Stomach smooth muscle (tissue), 2 donors: ENCODE measurements at regions not wholly inside any gene's neighbourhood (a gene's known extent, or its start where the extent isn't known, plus 50 kb on each side); places are given as distances from the start of the nearest gene placed in this dataset.
"Not testable (repeated sequence)": the region's sequence is repeated elsewhere in the genome, so short reads cannot be mapped to it uniquely, and the experiment has no call there.

Experiments used
- H3K27ac ChIP-seq: one replicate; pipeline ENCODE4 v1.7.0; 2013; ENCODE audit warnings: mild to moderate bottlenecking, low read length, inconsistent platforms
- H3K27me3 ChIP-seq, 2 donors: one replicate each; pipeline ENCODE4 v1.7.0; 2013; ENCODE audit warnings: low read length in 2 of 2; ENCODE audit not compliant: insufficient read depth in 2 of 2, control insufficient read depth in 1 of 2
- H3K36me3 ChIP-seq, 2 donors: one replicate each; pipeline ENCODE4 v1.7.0; 2013; ENCODE audit warnings: low read length in 2 of 2; ENCODE audit not compliant: control insufficient read depth in 2 of 2, insufficient read depth in 2 of 2
- H3K4me1 ChIP-seq: one replicate; pipeline ENCODE4 v1.7.0; 2013; ENCODE audit warnings: low read length; ENCODE audit not compliant: control insufficient read depth, insufficient read depth
- H3K4me3 ChIP-seq, 2 donors: one replicate each; pipeline ENCODE4 v1.7.0; 2013; ENCODE audit warnings: low read length in 2 of 2
- H3K9ac ChIP-seq, 2 donors: one replicate each; pipeline ENCODE4 v1.7.0; 2013; ENCODE audit warnings: low read length in 2 of 2, mild to moderate bottlenecking in 1 of 2
- H3K9me3 ChIP-seq, 2 donors: one replicate each; pipeline ENCODE4 v1.7.0; 2013; ENCODE audit warnings: low read length in 2 of 2; ENCODE audit not compliant: control insufficient read depth in 2 of 2
- donor health status: healthy.
- donor health status: Pancreatic carcinoma.

- Histone ChIP-seq H3K4me1 (no peaks in the 10 kb centered on the region), H3K4me3 (no peak overlapping the region), H3K9ac (no peak overlapping the region), H3K27me3 (no peaks in the 10 kb centered on the region), H3K9me3 (no peaks in the 10 kb centered on the region), H3K36me3 (no peaks in the 10 kb centered on the region), H3K27ac (no peak overlapping the region)
Observed at GRCh38 chr4:189215574-189215973, 725.1 kb upstream of the FRG1 start.

GRCh38 chr4:189221691-189222090, 719.0 kb upstream of the FRG1 start:
- no peaks in the 10 kb centered on the region for H3K4me1 ChIP-seq
- H3K9ac ChIP-seq, result no peak overlapping the region
- H3K27ac ChIP-seq, result no peak overlapping the region
- no peak overlapping the region for H3K4me3 ChIP-seq
- no peaks in the 10 kb centered on the region for H3K9me3 ChIP-seq
- no peaks in the 10 kb centered on the region for H3K27me3 ChIP-seq
- no peaks in the 10 kb centered on the region for H3K36me3 ChIP-seq

- Histone ChIP-seq H3K4me1 (no peaks in the 10 kb centered on the region), H3K36me3 (no peaks in the 10 kb centered on the region), H3K27ac (no peak overlapping the region), H3K9me3 (no peaks in the 10 kb centered on the region), H3K4me3 (no peak overlapping the region), H3K27me3 (no peaks in the 10 kb centered on the region), H3K9ac (no peak overlapping the region)
Observed at GRCh38 chr4:189228726-189229125, 711.9 kb upstream of the FRG1 start.

- no peak overlapping the region for H3K9ac ChIP-seq
- no peaks in the 10 kb centered on the region for H3K27me3 ChIP-seq
- H3K4me3 ChIP-seq, result no peak overlapping the region
- H3K9me3 ChIP-seq, result no peaks in the 10 kb centered on the region
- no peaks in the 10 kb centered on the region for H3K36me3 ChIP-seq
- H3K4me1 ChIP-seq, result no peaks in the 10 kb centered on the region
- H3K27ac ChIP-seq, result no peak overlapping the region
Observed at GRCh38 chr4:189232274-189232673, 708.4 kb upstream of the FRG1 start.

- not testable (repeated sequence) for H3K36me3 ChIP-seq, H3K27me3 ChIP-seq, H3K9me3 ChIP-seq, H3K4me1 ChIP-seq, H3K9ac ChIP-seq, H3K4me3 ChIP-seq, H3K27ac ChIP-seq
Observed at GRCh38 chr4:189233754-189234153, 706.9 kb upstream of the FRG1 start.

- H3K9ac ChIP-seq, H3K36me3 ChIP-seq, H3K4me1 ChIP-seq, H3K27me3 ChIP-seq, H3K27ac ChIP-seq, H3K4me3 ChIP-seq, H3K9me3 ChIP-seq: not testable (repeated sequence)
Observed at GRCh38 chr4:189234948-189235347, 705.7 kb upstream of the FRG1 start.

GRCh38 chr4:189235599-189235998, 705.1 kb upstream of the FRG1 start:
- H3K9ac ChIP-seq, result no peak overlapping the region
- no peaks in the 10 kb centered on the region for H3K4me1 ChIP-seq
- no peaks in the 10 kb centered on the region for H3K27me3 ChIP-seq
- H3K27ac ChIP-seq, result no peak overlapping the region
- H3K36me3 ChIP-seq, result no peaks in the 10 kb centered on the region
- no peak overlapping the region for H3K4me3 ChIP-seq
- H3K9me3 ChIP-seq, result no peaks in the 10 kb centered on the region

GRCh38 chr4:189236321-189236720, 704.4 kb upstream of the FRG1 start:
- not testable (repeated sequence) for H3K27me3 ChIP-seq, H3K36me3 ChIP-seq, H3K4me1 ChIP-seq, H3K27ac ChIP-seq, H3K9me3 ChIP-seq, H3K9ac ChIP-seq, H3K4me3 ChIP-seq

GRCh38 chr4:189237340-189237739, 703.3 kb upstream of the FRG1 start:
- no peaks in the 10 kb centered on the region for H3K4me1 ChIP-seq
- no peaks in the 10 kb centered on the region for H3K36me3 ChIP-seq
- H3K9me3 ChIP-seq, result no peaks in the 10 kb centered on the region
- H3K27me3 ChIP-seq, result no peaks in the 10 kb centered on the region
- no peak overlapping the region for H3K9ac ChIP-seq
- no peak overlapping the region for H3K27ac ChIP-seq
- no peak overlapping the region for H3K4me3 ChIP-seq

GRCh38 chr4:189255636-189256035, 685.0 kb upstream of the FRG1 start:
- Histone ChIP-seq H3K36me3 (no peaks in the 10 kb centered on the region), H3K4me1 (no peaks in the 10 kb centered on the region), H3K9me3 (no peaks in the 10 kb centered on the region), H3K9ac (no peak overlapping the region), H3K27ac (no peak overlapping the region), H3K4me3 (no peak overlapping the region), H3K27me3 (no peaks in the 10 kb centered on the region)

GRCh38 chr4:189261475-189261874, 679.2 kb upstream of the FRG1 start:
- no peak overlapping the region for H3K4me3 ChIP-seq

GRCh38 chr4:189265515-189265914, 675.2 kb upstream of the FRG1 start:
- Histone ChIP-seq H3K9me3 (peaks cover 0 to 6% of the 10 kb centered on the region in 2 donors), H3K27ac (no peak overlapping the region), H3K4me3 (no peak overlapping the region), H3K27me3 (no peaks in the 10 kb centered on the region), H3K9ac (no peak overlapping the region), H3K4me1 (no peaks in the 10 kb centered on the region), H3K36me3 (no peaks in the 10 kb centered on the region)

More at GRCh38 chr4:189261475-189261874, 679.2 kb upstream of the FRG1 start:
- Histone ChIP-seq H3K27me3 (no peaks in the 10 kb centered on the region), H3K9me3 (peaks cover 0 to 6% of the 10 kb centered on the region in 2 donors), H3K9ac (no peak overlapping the region), H3K27ac (no peak overlapping the region), H3K36me3 (no peaks in the 10 kb centered on the region), H3K4me1 (no peaks in the 10 kb centered on the region)
